Esophagus muscularis mucosa (tissue), 3 donors: ENCODE measurements at regions not wholly inside any gene's neighbourhood (a gene's known extent, or its start where the extent isn't known, plus 50 kb on each side); places are given as distances from the start of the nearest gene placed in this dataset.

ENCODE experiments used
- CTCF ChIP-seq, 3 experiments: fragments of 200-600 bp in 2 of 3; fragments of 450-650 bp in 1 of 3; sonication (generic) in 2 of 3; IDR thresholded peaks; one replicate each; pipeline ENCODE4 v1.5.1; 2017 to 2019; ENCODE audit warnings: antibody characterized with exemption in 3 of 3, mild to moderate bottlenecking in 2 of 3, moderate library complexity in 1 of 3
- POLR2A ChIP-seq: fragments of 450-650 bp; IDR thresholded peaks from one replicate; pipeline ENCODE4 v1.6.1; 2017; ENCODE audit warnings: antibody characterized with exemption, moderate library complexity, mild to moderate bottlenecking, low read depth

GRCh38 chr12:58557661-58558060, 362.6 kb downstream of the LRIG3 start:
- TF ChIP-seq CTCF (IDR thresholded peaks at IDR 0.05) (no peak), POLR2A (no peak)
